NCI-H1092 (cell line): ENCODE measurements at regions not wholly inside any gene's neighbourhood (a gene's known extent, or its start where the extent isn't known, plus 50 kb on each side); places are given as distances from the start of the nearest gene placed in this dataset.
"Not testable (repeated sequence)": the region's sequence is repeated elsewhere in the genome, so short reads cannot be mapped to it uniquely, and the experiment has no call there.

ENCODE experiments used
- DNase-seq: peaks from one replicate; lab custom pipeline; 2025; lab: John Stamatoyannopoulos, UW

DNA sequence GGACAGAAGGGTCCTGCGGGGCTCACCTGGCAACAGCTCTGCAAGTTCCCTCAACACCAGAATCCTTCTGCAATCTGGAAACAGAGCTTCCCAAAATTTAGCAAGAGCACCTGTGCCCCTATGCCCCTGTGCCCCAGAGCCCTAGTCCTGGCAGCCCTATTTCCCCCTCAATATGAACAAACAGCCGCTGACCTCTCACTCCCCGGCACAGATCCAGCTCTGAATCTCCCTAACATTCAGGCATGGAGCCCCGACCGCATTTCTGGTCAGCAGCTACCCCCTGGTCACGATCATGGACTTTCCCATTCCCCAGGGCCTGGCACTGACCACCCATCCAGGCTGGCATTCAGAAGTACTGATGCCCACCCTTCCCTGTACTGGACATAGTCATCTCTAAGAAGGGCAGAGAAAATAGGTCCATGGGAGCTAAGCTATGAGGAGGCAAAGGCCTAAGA, 110.8 kb upstream of the SMURF2 start:
- DNase-seq: no peak

DNA sequence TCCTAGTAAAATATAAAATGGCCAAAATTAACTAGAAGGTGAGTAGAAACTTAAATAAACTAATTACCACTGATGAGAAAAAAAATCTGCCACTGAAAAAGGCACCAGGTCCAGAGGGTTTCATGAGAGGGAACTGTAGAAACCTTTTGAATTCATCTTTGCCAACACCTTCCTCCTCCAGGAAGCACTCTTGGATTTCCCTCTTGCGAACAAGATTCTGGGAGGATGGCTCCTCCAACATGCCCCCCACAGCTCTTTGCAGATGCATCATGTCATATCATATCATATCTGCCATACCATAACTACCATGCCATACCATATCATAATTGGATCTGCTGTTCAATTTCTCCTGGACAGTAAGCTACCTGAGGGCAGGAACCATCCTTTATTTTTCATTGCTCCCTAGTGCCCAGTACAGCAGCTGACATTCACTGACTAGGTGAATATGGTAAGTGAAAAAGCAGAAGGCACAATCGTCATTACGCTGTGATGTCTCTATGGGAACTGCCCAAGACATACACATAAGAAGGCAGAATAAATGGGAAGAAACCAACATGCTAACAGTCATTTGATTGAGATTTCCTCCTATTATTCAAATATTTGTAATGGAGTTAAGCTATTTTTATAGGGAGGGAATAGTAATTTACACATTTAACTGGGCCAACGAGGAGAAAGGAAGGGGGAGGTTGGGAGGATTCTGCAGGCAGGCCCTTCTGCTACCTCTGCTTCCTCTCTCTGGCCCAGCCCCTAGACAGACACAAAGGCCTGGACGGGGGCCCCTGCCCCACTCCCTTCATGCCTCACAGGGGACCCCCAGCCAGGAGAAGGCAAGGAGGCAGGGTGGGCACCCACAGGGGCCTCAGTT, 110.1 kb upstream of the SMURF2 start:
- DNase-seq: no peak

DNA sequence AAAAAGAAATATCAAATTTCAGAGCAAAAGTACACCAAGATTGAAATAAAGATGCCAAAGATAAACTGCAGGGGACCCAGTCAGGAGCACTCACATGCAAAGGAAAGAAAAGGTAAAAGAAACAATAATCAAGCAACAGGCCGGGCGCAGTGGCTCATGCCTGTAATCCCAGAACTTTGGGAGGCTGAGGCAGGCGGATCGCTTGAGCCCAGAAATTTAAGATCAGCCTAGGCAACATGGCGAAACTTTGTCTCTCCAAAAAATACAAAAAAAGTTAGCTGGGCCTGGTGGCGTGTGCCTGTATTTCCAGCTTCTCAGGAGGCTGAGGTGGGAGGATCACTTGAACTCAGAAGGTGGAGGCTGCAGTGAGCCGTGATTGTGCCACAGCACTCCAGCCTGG, 107.6 kb upstream of the SMURF2 start:
- DNase-seq: no peak

- DNase-seq: no peak
Measured at GRCh38 chr17:64767269-64767997, 105.3 kb upstream of the SMURF2 start.

DNA sequence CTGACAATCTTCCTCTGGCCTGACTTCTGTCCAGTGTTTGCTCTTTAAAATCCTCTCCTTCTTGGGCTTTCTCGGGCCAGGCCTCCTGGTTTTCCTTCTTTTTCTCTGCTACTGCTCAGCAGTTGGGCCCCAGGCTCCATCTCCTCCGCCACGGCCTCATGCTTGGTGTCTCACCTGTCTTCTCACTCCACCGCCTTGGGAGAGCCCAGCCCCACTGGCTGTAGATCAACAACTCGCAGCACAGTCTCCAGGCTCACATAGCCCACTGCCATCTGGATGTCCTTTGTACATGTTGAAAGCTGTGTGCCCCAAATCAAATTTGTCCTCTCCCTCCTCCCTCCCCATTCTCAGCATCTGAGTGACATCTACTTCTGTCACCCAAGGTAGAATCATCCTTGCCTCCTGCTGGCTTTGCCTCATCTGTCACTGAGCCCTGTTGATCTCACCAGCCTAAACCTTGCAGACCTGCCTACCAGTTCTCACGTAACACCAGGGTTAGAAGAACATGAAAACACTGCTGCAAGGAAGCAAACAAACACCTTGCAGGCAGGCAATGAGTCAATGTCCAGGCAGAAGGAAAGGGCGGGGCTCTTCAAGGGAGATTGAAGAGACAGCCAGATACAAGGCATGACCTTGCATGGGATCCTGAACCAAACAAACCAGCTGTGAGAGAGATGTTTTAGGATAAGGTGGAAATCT, 103.2 kb upstream of the SMURF2 start:
- DNase-seq: no peak

- DNase-seq: no peak
Measured at GRCh38 chr17:64750891-64751677, 89.0 kb upstream of the SMURF2 start.

- no peak for DNase-seq
Measured at GRCh38 chr17:64750478-64750877, 88.4 kb upstream of the SMURF2 start.

GRCh38 chr17:64749306-64749705, 87.2 kb upstream of the SMURF2 start:
- DNase-seq: no peak

GRCh38 chr17:64747938-64748540, 85.9 kb upstream of the SMURF2 start:
- no peak for DNase-seq

DNA sequence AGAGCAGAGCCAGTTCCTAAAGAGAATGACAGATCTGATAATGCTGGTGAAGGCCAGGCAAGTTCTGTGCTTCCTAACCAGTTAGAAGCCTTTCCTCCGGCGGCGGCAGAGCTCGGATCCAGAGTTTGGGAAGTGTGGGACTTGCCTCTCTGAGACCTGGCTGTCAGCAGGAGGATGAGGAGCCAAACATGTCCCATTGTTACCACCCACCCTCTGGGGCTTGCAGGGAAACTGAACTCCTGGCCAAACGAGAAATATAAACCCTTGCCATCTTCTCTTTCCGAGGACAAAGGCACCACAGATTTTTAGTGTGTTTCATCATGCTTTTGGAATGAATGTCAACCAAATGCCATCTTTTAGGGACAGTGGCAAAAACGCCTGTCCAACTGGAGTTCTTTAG, 80.2 kb upstream of the SMURF2 start:
- DNase-seq: no peak

DNA sequence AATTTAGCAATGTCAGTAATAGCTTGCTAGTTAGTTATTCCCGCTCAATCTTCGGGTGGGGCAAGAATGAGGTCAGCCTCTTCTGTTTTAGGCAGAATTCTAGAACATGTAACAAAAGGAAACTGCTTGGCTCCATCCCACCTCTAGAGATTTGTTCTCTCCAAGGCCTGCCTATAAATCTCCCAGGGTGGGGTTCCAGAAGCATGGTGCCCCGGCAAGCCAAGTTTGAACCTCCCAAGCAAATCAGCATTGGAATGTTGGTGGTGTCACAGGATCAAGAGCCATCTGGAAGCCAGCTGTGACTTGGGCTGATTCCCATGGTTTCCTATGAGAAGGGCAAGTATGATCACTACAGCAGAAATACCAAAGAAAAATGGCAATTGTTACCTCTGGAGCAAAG, 79.8 kb upstream of the SMURF2 start:
- not testable (repeated sequence) for DNase-seq

GRCh38 chr17:64741038-64741641, 79.0 kb upstream of the SMURF2 start:
- no peak for DNase-seq

GRCh38 chr17:64739316-64740058, 77.4 kb upstream of the SMURF2 start:
- no peak for DNase-seq

- DNase-seq: no peak
Measured at GRCh38 chr17:64736804-64737492, 74.8 kb upstream of the SMURF2 start.

GRCh38 chr17:64732336-64733006, 70.4 kb upstream of the SMURF2 start:
- no peak for DNase-seq

DNA sequence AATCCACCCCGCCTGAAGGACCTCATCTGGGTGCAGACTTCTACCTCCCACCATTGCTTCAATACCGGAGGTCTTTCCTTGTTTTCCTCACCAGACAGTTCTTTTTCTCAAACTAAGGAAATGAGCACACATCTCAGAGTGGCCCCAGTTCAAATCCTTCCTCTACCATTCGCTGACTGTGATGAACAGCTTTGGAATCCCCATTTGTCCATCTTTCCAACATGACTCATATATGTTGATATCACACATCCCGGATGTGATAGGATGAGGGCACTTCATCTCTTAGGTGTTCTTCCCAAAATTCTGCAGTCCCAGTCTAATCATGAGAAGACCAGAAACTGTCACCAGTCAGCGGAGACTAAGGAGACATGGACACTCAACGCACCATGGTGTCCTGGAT, 67.9 kb upstream of the SMURF2 start:
- not testable (repeated sequence) for DNase-seq

DNA sequence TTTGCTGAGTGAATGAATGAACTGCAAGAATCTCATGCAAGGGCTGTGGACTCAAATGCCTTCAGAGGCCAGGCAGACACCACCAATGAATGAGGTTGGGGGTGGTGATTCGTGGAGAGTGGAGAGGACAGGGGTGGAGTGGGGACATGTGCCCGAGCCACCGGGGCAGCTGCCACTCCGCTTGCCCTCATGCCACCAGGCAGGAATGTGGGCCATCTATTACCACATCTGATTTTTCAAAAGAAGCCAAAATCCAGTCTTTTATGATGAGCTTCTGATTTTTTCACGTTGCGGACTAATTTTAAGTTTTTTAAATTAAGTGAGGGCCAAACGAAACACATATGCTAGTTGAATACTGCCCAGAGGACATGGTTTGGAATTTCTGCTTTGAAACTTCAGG, 67.1 kb upstream of the SMURF2 start:
- DNase-seq: no peak

GRCh38 chr17:64728041-64728695, 66.1 kb upstream of the SMURF2 start:
- DNase-seq: no peak

GRCh38 chr17:64726025-64726424, 63.9 kb upstream of the SMURF2 start:
- DNase-seq: not testable (repeated sequence)
